Kidney glomerular epithelial cell (primary cell): ENCODE measurements at regions not wholly inside any gene's neighbourhood (a gene's known extent, or its start where the extent isn't known, plus 50 kb on each side); places are given as distances from the start of the nearest gene placed in this dataset.
"Not testable (repeated sequence)": the region's sequence is repeated elsewhere in the genome, so short reads cannot be mapped to it uniquely, and the experiment has no call there.

Experiments used
- DNase-seq: peaks from one replicate; lab custom pipeline; 2025; lab: John Stamatoyannopoulos, UW

- not testable (repeated sequence) for DNase-seq
Measured at GRCh38 chr7:84880326-84880997, 306.4 kb downstream of the SEMA3D start.

GRCh38 chr7:84879570-84880325, 307.1 kb downstream of the SEMA3D start:
- DNase-seq, result no peak

- no peak for DNase-seq
Measured at GRCh38 chr7:84877943-84878570, 308.8 kb downstream of the SEMA3D start.

GRCh38 chr7:84876061-84876821, 310.6 kb downstream of the SEMA3D start:
- DNase-seq, result no peak

GRCh38 chr7:84865560-84865959, 321.3 kb downstream of the SEMA3D start:
- no peak for DNase-seq

GRCh38 chr7:84857336-84857735, 329.5 kb downstream of the SEMA3D start:
- DNase-seq, result no peak

- no peak for DNase-seq
Measured at GRCh38 chr7:84855758-84856157, 331.1 kb downstream of the SEMA3D start.

GRCh38 chr7:84848974-84849372, 337.9 kb downstream of the SEMA3D start:
- not testable (repeated sequence) for DNase-seq

- no peak for DNase-seq
Measured at GRCh38 chr7:84848219-84848973, 338.5 kb downstream of the SEMA3D start.

GRCh38 chr7:84847790-84848189, 339.1 kb downstream of the SEMA3D start:
- no peak for DNase-seq

GRCh38 chr7:84847038-84847437, 339.8 kb downstream of the SEMA3D start:
- DNase-seq, result no peak

GRCh38 chr7:84845971-84846370, 340.9 kb downstream of the SEMA3D start:
- no peak for DNase-seq

- no peak for DNase-seq
Measured at GRCh38 chr7:84844771-84845170, 342.1 kb downstream of the SEMA3D start.

- DNase-seq, result no peak
Measured at GRCh38 chr7:84841809-84842208, 345.0 kb downstream of the SEMA3D start.

- DNase-seq, result no peak
Measured at GRCh38 chr7:84838857-84839256, 348.0 kb downstream of the SEMA3D start.

GRCh38 chr7:84837405-84837804, 349.5 kb downstream of the SEMA3D start:
- DNase-seq, result no peak

GRCh38 chr7:84829719-84830118, 357.1 kb downstream of the SEMA3D start:
- DNase-seq, result no peak

- DNase-seq, result no peak
Measured at GRCh38 chr7:84824057-84824651, 362.7 kb downstream of the SEMA3D start.

GRCh38 chr7:84823530-84823929, 363.3 kb downstream of the SEMA3D start:
- no peak for DNase-seq

- DNase-seq, result no peak
Measured at GRCh38 chr7:84822941-84823510, 363.8 kb downstream of the SEMA3D start.
